OCI-LY3 (cell line): ENCODE measurements at regions not wholly inside any gene's neighbourhood (a gene's known extent, or its start where the extent isn't known, plus 50 kb on each side); places are given as distances from the start of the nearest gene placed in this dataset.
"Not testable (repeated sequence)": the region's sequence is repeated elsewhere in the genome, so short reads cannot be mapped to it uniquely, and the experiment has no call there.

Experiments used
- H2AFZ ChIP-seq: fragments of 200-600, 300-600 bp; shearing (Covaris generic); 2 replicates; pipeline ENCODE4 v1.6.0; 2014; ENCODE audit warnings: antibody characterized with exemption, low read depth, low read length
- H3K27ac ChIP-seq: fragments of 200-600, 300-600 bp; sonication (generic); 2 replicates; pipeline ENCODE4 v1.5.1; 2014; ENCODE audit warnings: mild to moderate bottlenecking, low read length, moderate library complexity, mixed read lengths
- H3K27me3 ChIP-seq: fragments of 200-600, 300-600 bp; sonication (generic); 2 replicates; pipeline ENCODE4 v1.6.1; 2014; ENCODE audit warnings: low read depth, low read length, mixed read lengths
- H3K36me3 ChIP-seq: fragments of 200-600, 300-600 bp; sonication (generic); replicated peaks from 2 replicates; pipeline ENCODE3; 2014; ENCODE audit warnings: low read depth, low read length, mixed read lengths
- H3K4me1 ChIP-seq: fragments of 300-600, 200-600 bp; sonication (generic); 2 replicates; pipeline ENCODE4 v1.6.1; 2014; ENCODE audit warnings: low read length, mixed read lengths
- H3K4me2 ChIP-seq: fragments of 200-600, 300-600 bp; sonication (generic); 2 replicates; pipeline ENCODE4 v1.6.1; 2014; ENCODE audit warnings: low read length, mixed read lengths
- H3K4me3 ChIP-seq: fragments of 300-600, 200-600 bp; sonication (generic); 2 replicates; pipeline ENCODE4 v1.5.1; 2014; ENCODE audit warnings: antibody characterized with exemption, mild to moderate bottlenecking, low read length, moderate library complexity
- H3K79me2 ChIP-seq: fragments of 300-600, 200-600 bp; shearing (Covaris generic); 2 replicates; pipeline ENCODE4 v1.6.1; 2014; ENCODE audit warnings: mild to moderate bottlenecking, low read length, mixed read lengths
- H3K9ac ChIP-seq: fragments of 300-600, 200-600 bp; shearing (Covaris generic); 2 replicates; pipeline ENCODE4 v1.6.0; 2014; ENCODE audit warnings: mild to moderate bottlenecking, low read length, moderate library complexity
- H3K9me3 ChIP-seq: fragments of 200-600, 300-600 bp; shearing (Covaris generic); 2 replicates; pipeline ENCODE4 v1.6.1; 2014; ENCODE audit warnings: low read length, mixed read lengths; ENCODE audit not compliant: insufficient read depth
- H4K20me1 ChIP-seq: fragments of 200-600, 300-600 bp; sonication (generic); 2 replicates; pipeline ENCODE4 v1.6.1; 2016; ENCODE audit warnings: low read length, mixed read lengths; ENCODE audit not compliant: insufficient read depth
- CTCF ChIP-seq: fragments of 200-600, 300-600 bp; sonication (generic); IDR thresholded peaks from 2 replicates; pipeline ENCODE4 v1.5.1; 2014; ENCODE audit warnings: antibody characterized with exemption, low read length, low read depth
- EZH2phosphoT487 ChIP-seq: fragments of 200-600 bp; shearing (Covaris generic); IDR thresholded peaks from 2 replicates; pipeline ENCODE4 v1.6.1; 2018; ENCODE audit warnings: antibody characterized with exemption, mixed run types, low read depth

GRCh38 chr16:9345046-9345445 is 253.6 kb downstream of the HAPSTR1 start:
- Histone ChIP-seq H3K36me3 (no peaks in the 10 kb centered on the region), H3K27ac (no peak overlapping the region), H3K9me3 (no peaks in the 10 kb centered on the region), H3K4me3 (no peak overlapping the region), H2AFZ (no peak overlapping the region), H3K27me3 (peaks cover 4% of the 10 kb centered on the region; the same call in 1 of the 2 replicates), H3K4me2 (no peak overlapping the region), H4K20me1 (no peaks in the 10 kb centered on the region), H3K79me2 (no peaks in the 10 kb centered on the region), H3K4me1 (no peaks in the 10 kb centered on the region), H3K9ac (no peak overlapping the region)
- TF ChIP-seq EZH2phosphoT487 (no peak), CTCF (no peak)

GRCh38 chr16:9345880-9346279 is 254.4 kb downstream of the HAPSTR1 start:
- Histone ChIP-seq H3K27me3 (peaks cover 4% of the 10 kb centered on the region; the same call in 1 of the 2 replicates), H3K4me3 (no peak overlapping the region), H3K9me3 (no peaks in the 10 kb centered on the region), H2AFZ (no peak overlapping the region), H3K36me3 (no peaks in the 10 kb centered on the region), H4K20me1 (no peaks in the 10 kb centered on the region), H3K4me1 (no peaks in the 10 kb centered on the region), H3K9ac (no peak overlapping the region), H3K27ac (no peak overlapping the region), H3K79me2 (no peaks in the 10 kb centered on the region), H3K4me2 (no peak overlapping the region)
- TF ChIP-seq EZH2phosphoT487 (no peak), CTCF (no peak)

- Histone ChIP-seq H4K20me1 (no peaks in the 10 kb centered on the region), H3K9me3 (no peaks in the 10 kb centered on the region), H3K4me1 (no peaks in the 10 kb centered on the region), H3K4me3 (no peak overlapping the region), H3K79me2 (no peaks in the 10 kb centered on the region), H2AFZ (no peak overlapping the region), H3K36me3 (no peaks in the 10 kb centered on the region), H3K9ac (no peak overlapping the region), H3K4me2 (no peak overlapping the region), H3K27me3 (no peaks in the 10 kb centered on the region), H3K27ac (no peak overlapping the region)
- TF ChIP-seq CTCF = no peak
- no peak for TF ChIP-seq EZH2phosphoT487
Measured at GRCh38 chr16:9348912-9349311, 257.5 kb downstream of the HAPSTR1 start.

GRCh38 chr16:9349373-9349960 is 258.0 kb downstream of the HAPSTR1 start:
- H4K20me1 ChIP-seq, H3K27me3 ChIP-seq, H3K36me3 ChIP-seq, H3K4me3 ChIP-seq, H3K9me3 ChIP-seq, H3K79me2 ChIP-seq, H3K4me2 ChIP-seq, H2AFZ ChIP-seq, H3K9ac ChIP-seq, H3K4me1 ChIP-seq, H3K27ac ChIP-seq: not testable (repeated sequence)

GRCh38 chr16:9350119-9350799 is 258.8 kb downstream of the HAPSTR1 start:
- not testable (repeated sequence) for H3K4me1 ChIP-seq, H3K9ac ChIP-seq, H3K27me3 ChIP-seq, H3K4me2 ChIP-seq, H3K9me3 ChIP-seq, H3K4me3 ChIP-seq, H3K79me2 ChIP-seq, H4K20me1 ChIP-seq, H2AFZ ChIP-seq, H3K36me3 ChIP-seq, H3K27ac ChIP-seq
